ENCODE measurements at regions not wholly inside any gene's neighbourhood (a gene's known extent, or its start where the extent isn't known, plus 50 kb on each side); places are given as distances from the start of the nearest gene placed in this dataset.

GRCh38 chr12:41935911-41936310, 208.8 kb downstream of the GXYLT1 start:
- no peak for TF ChIP-seq CTCF (IDR thresholded peaks at IDR 0.05 in 2 of 3, conservative IDR thresholded peaks at IDR 0.05 in 1 of 3; ENCODE audit: control insufficient read depth in 2 of 3, extremely low read depth in 1 of 3, insufficient read depth in 1 of 3, low read depth in 3 of 3, low read length in 3 of 3)
- TF ChIP-seq ZBTB33 (IDR thresholded peaks at IDR 0.05) = no peak
- no peak for TF ChIP-seq LARP7 (IDR thresholded peaks at IDR 0.05)
- no peak for TF ChIP-seq HDAC2 (IDR thresholded peaks at IDR 0.05)
- no peak for TF ChIP-seq POLR2AphosphoS2 (IDR thresholded peaks at IDR 0.05; ENCODE audit: low read depth, low read length)
- no peak for TF ChIP-seq RFX5 (IDR thresholded peaks at IDR 0.05; ENCODE audit: low read depth, low read length)
- TF ChIP-seq PRDM15 (CRISPR knock-in tag; IDR thresholded peaks at IDR 0.05) = no peak
- TF ChIP-seq ZBTB40 (IDR thresholded peaks at IDR 0.05; ENCODE audit: borderline replicate concordance) = no peak
- TF ChIP-seq GATAD2B (conservative IDR thresholded peaks at IDR 0.05; ENCODE audit: low read depth) = no peak
- TF ChIP-seq SMAD1 (IDR thresholded peaks at IDR 0.05; ENCODE audit: low read depth, partially characterized antibody) = no peak

Measured in GM12878 (cell line).